Caco-2 (cell line): ENCODE measurements at regions not wholly inside any gene's neighbourhood (a gene's known extent, or its start where the extent isn't known, plus 50 kb on each side); places are given as distances from the start of the nearest gene placed in this dataset.

Experiments used
- BruUV-seq: library from RNA; stranded (reverse); fragments of 400-500 nt; replicated peaks from 2 replicates; lab custom pipeline; 2021; lab: Mats Ljungman, UMichigan
- CTCF ChIA-PET: fragments of 300-600 bp; sonication (Branson Sonifier 250); formaldehyde crosslinking; loops from one replicate; lab custom pipeline; 2022; ENCODE audit warnings: antibody characterized with exemption; lab: Charles Lee
- POLR2A ChIA-PET: fragments of 300-600 bp; sonication (Branson Sonifier 250); formaldehyde crosslinking; loops from one replicate; lab custom pipeline; 2022; ENCODE audit warnings: antibody characterized with exemption; lab: Charles Lee
- DNase-seq, 2 experiments: peaks; one replicate each; pipeline versions ENCODE4 v3.0.0 to v3.0.0-alpha.2; 2020 to 2022
- H3K27me3 ChIP-seq: replicated peaks from 2 replicates; pipeline ENCODE4 v1.6.0; 2011; ENCODE audit warnings: low read length; ENCODE audit not compliant: control insufficient read depth, insufficient read depth
- H3K36me3 ChIP-seq: 2 replicates; pipeline ENCODE4 v1.5.1; 2011; ENCODE audit warnings: low read length; ENCODE audit not compliant: control insufficient read depth, insufficient read depth
- H3K4me1 ChIP-seq: fragments of 250-450 bp; sonication (Bioruptor Pico); 2 replicates; pipeline ENCODE4 v1.5.1; 2020; ENCODE audit warnings: mild to moderate bottlenecking
- H3K4me3 ChIP-seq: 2 replicates; pipeline ENCODE4 v1.5.1; 2011; ENCODE audit warnings: low read depth, mild to moderate bottlenecking, control low read depth, low read length
- H3K9me3 ChIP-seq: fragments of 250-450 bp; sonication (Bioruptor Pico); 2 replicates; pipeline ENCODE4 v1.5.1; 2020; ENCODE audit warnings: mild to moderate bottlenecking, moderate library complexity
- H3K27ac Mint-ChIP-seq: one replicate; pipeline ENCODE4 v1.8.0; 2022; ENCODE audit warnings: mixed read lengths; ENCODE audit not compliant: unreplicated experiment
- H3K27me3 Mint-ChIP-seq: one replicate; pipeline ENCODE4 v1.8.0; 2022; ENCODE audit warnings: mixed read lengths; ENCODE audit not compliant: insufficient read depth, unreplicated experiment
- H3K36me3 Mint-ChIP-seq: one replicate; pipeline ENCODE4 v1.8.0; 2022; ENCODE audit warnings: mild to moderate bottlenecking, mixed read lengths; ENCODE audit not compliant: insufficient read depth, unreplicated experiment
- H3K4me1 Mint-ChIP-seq: one replicate; pipeline ENCODE4 v1.8.0; 2022; ENCODE audit warnings: low read depth, mixed read lengths; ENCODE audit not compliant: unreplicated experiment
- H3K4me3 Mint-ChIP-seq: one replicate; pipeline ENCODE4 v1.8.0; 2022; ENCODE audit warnings: mild to moderate bottlenecking, moderate library complexity, mixed read lengths; ENCODE audit not compliant: unreplicated experiment
- H3K9me3 Mint-ChIP-seq: one replicate; pipeline ENCODE4 v1.8.0; 2022; ENCODE audit warnings: mixed read lengths; ENCODE audit not compliant: unreplicated experiment
- CTCF ChIP-seq, 2 experiments: fragments of 200-600 bp in 1 of 2; IDR thresholded peaks; 1 replicate in 1 of 2; 2 replicates in 1 of 2; pipeline versions ENCODE4 v1.5.1 to v1.8.0; 2011 to 2022; ENCODE audit warnings: antibody characterized with exemption in 1 of 2, control low read depth in 1 of 2, inconsistent platforms in 1 of 2, low read depth in 1 of 2, low read length in 1 of 2, mild to moderate bottlenecking in 1 of 2, moderate library complexity in 1 of 2; ENCODE audit not compliant: insufficient read depth in 1 of 2, severe bottlenecking in 1 of 2, unreplicated experiment in 1 of 2
- intact Hi-C: fragments of 100-400 bp; cut with micrococcal nuclease; formaldehyde crosslinking; loops from one replicate; pipeline ENCODE4 v1.10.0; 2022; ENCODE audit not compliant: unreplicated experiment

GRCh38 chrX:40504801-40505605, 75.8 kb upstream of the ATP6AP2 start:
- H3K27me3 ChIP-seq = no peaks in the 10 kb centered on the region
- intact Hi-C loops = no loop called here
- no peaks in the 10 kb centered on the region for H3K9me3 ChIP-seq
- Mint-ChIP-seq H3K36me3 (no peaks in the 10 kb centered on the region), H3K27ac (no peak overlapping the region), H3K4me3 (no peak overlapping the region), H3K27me3 (no peaks in the 10 kb centered on the region), H3K4me1 (no peaks in the 10 kb centered on the region), H3K9me3 (no peaks in the 10 kb centered on the region)
- CTCF ChIA-PET = no interaction called here
- H3K4me1 ChIP-seq = no peaks in the 10 kb centered on the region
- no TSS peak for BruUV-seq
- POLR2A ChIA-PET = no interaction called here
- DNase-seq = no peak
- no peak for TF ChIP-seq CTCF (IDR thresholded peaks at IDR 0.05; ENCODE audit: insufficient read depth in 1 of 2, low read depth in 1 of 2, low read length in 1 of 2, severe bottlenecking in 1 of 2, unreplicated experiment in 1 of 2)
- H3K36me3 ChIP-seq = no peaks in the 10 kb centered on the region
- H3K4me3 ChIP-seq = no peak overlapping the region

GRCh38 chrX:40503094-40503493, 77.7 kb upstream of the ATP6AP2 start:
- intact Hi-C loops = no loop called here

GRCh38 chrX:40502688-40503087, 78.1 kb upstream of the ATP6AP2 start:
- TF ChIP-seq CTCF (IDR thresholded peaks at IDR 0.05; ENCODE audit: insufficient read depth in 1 of 2, low read depth in 1 of 2, low read length in 1 of 2, severe bottlenecking in 1 of 2, unreplicated experiment in 1 of 2) = no peak
- Mint-ChIP-seq H3K4me3 (no peak overlapping the region), H3K4me1 (no peaks in the 10 kb centered on the region)

More at GRCh38 chrX:40503094-40503493, 77.7 kb upstream of the ATP6AP2 start:
- Mint-ChIP-seq H3K4me1 (no peaks in the 10 kb centered on the region), H3K9me3 (no peaks in the 10 kb centered on the region), H3K27ac (no peak overlapping the region), H3K4me3 (no peak overlapping the region), H3K27me3 (no peaks in the 10 kb centered on the region), H3K36me3 (no peaks in the 10 kb centered on the region)
- Histone ChIP-seq H3K4me1 (no peaks in the 10 kb centered on the region), H3K27me3 (no peaks in the 10 kb centered on the region), H3K36me3 (no peaks in the 10 kb centered on the region), H3K4me3 (no peak overlapping the region), H3K9me3 (no peaks in the 10 kb centered on the region)
- ChIA-PET CTCF (no interaction called here), POLR2A (no interaction called here)
- no peak for TF ChIP-seq CTCF (IDR thresholded peaks at IDR 0.05; ENCODE audit: insufficient read depth in 1 of 2, low read depth in 1 of 2, low read length in 1 of 2, severe bottlenecking in 1 of 2, unreplicated experiment in 1 of 2)
- DNase-seq = no peak
- no TSS peak for BruUV-seq

More at GRCh38 chrX:40502688-40503087, 78.1 kb upstream of the ATP6AP2 start:
- Histone ChIP-seq H3K36me3 (no peaks in the 10 kb centered on the region), H3K4me3 (no peak overlapping the region), H3K9me3 (no peaks in the 10 kb centered on the region), H3K27me3 (no peaks in the 10 kb centered on the region), H3K4me1 (no peaks in the 10 kb centered on the region)
- Mint-ChIP-seq H3K27me3 (no peaks in the 10 kb centered on the region), H3K27ac (no peak overlapping the region), H3K36me3 (no peaks in the 10 kb centered on the region), H3K9me3 (no peaks in the 10 kb centered on the region)
- ChIA-PET CTCF (no interaction called here), POLR2A (no interaction called here)
- no TSS peak for BruUV-seq
- intact Hi-C loops = no loop called here
- DNase-seq = peak in 1 of 2 experiments; percentile 1
